Transverse colon (tissue), 4 donors: ENCODE measurements at regions not wholly inside any gene's neighbourhood (a gene's known extent, or its start where the extent isn't known, plus 50 kb on each side); places are given as distances from the start of the nearest gene placed in this dataset.

Source experiments
- POLR2A ChIP-seq: fragments of 450-650 bp; IDR thresholded peaks from one replicate; pipeline ENCODE4 v1.6.1; 2016; ENCODE audit warnings: antibody characterized with exemption, mild to moderate bottlenecking, moderate library complexity
- POLR2AphosphoS5 ChIP-seq, 3 donors: sonication (generic); formaldehyde crosslinking; IDR thresholded peaks; one replicate each; pipeline ENCODE4 v1.6.1; 2016; ENCODE audit warnings: antibody characterized with exemption in 3 of 3
- TF ChIP-seq, protein P1 (sequence below), 5 experiments: fragments of 200-600 bp in 3 of 5; fragments of 450-650 bp in 2 of 5; sonication (generic) in 3 of 5; IDR thresholded peaks; 1 replicate in 2 of 5; 2 replicates in 3 of 5; pipeline ENCODE4 v1.5.1; 2016 to 2017; ENCODE audit warnings: antibody characterized with exemption in 5 of 5, inconsistent platforms in 3 of 5, mild to moderate bottlenecking in 2 of 5, moderate library complexity in 1 of 5

GRCh38 chr3:110623571-110623970 lies 448.0 kb upstream of the NECTIN3 start:
- no peak for TF ChIP-seq POLR2A
- no peak for TF ChIP-seq POLR2AphosphoS5 (IDR thresholded peaks at IDR 0.05)
- TF ChIP-seq, protein P1, sequence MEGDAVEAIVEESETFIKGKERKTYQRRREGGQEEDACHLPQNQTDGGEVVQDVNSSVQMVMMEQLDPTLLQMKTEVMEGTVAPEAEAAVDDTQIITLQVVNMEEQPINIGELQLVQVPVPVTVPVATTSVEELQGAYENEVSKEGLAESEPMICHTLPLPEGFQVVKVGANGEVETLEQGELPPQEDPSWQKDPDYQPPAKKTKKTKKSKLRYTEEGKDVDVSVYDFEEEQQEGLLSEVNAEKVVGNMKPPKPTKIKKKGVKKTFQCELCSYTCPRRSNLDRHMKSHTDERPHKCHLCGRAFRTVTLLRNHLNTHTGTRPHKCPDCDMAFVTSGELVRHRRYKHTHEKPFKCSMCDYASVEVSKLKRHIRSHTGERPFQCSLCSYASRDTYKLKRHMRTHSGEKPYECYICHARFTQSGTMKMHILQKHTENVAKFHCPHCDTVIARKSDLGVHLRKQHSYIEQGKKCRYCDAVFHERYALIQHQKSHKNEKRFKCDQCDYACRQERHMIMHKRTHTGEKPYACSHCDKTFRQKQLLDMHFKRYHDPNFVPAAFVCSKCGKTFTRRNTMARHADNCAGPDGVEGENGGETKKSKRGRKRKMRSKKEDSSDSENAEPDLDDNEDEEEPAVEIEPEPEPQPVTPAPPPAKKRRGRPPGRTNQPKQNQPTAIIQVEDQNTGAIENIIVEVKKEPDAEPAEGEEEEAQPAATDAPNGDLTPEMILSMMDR (IDR thresholded peaks at IDR 0.05) = no peak
